ENCODE measurements at regions not wholly inside any gene's neighbourhood (a gene's known extent, or its start where the extent isn't known, plus 50 kb on each side); places are given as distances from the start of the nearest gene placed in this dataset.

GRCh38 chr10:8595140-8595539 lies 540.7 kb downstream of the GATA3 start:
- no peak for DNase-seq (ENCODE audit: low read depth, low spot score)
- Histone ChIP-seq H3K27me3 (ENCODE audit: insufficient read depth, low read length) (no peaks in the 10 kb centered on the region), H3K36me3 (ENCODE audit: control insufficient read depth in 1 of 2, insufficient read depth in 2 of 2, low read length in 2 of 2) (no peaks in the 10 kb centered on the region), H3K79me2 (ENCODE audit: insufficient read depth, low read length) (no peaks in the 10 kb centered on the region), H4K20me1 (ENCODE audit: insufficient read depth) (no peaks in the 10 kb centered on the region), H3K4me3 (replicated peaks in 1 of 2; ENCODE audit: low read depth in 1 of 2, low read length in 2 of 2) (no peak overlapping the region), H3K4me1 (ENCODE audit: control insufficient read depth in 1 of 2, insufficient read depth in 2 of 2, low read length in 2 of 2) (no peaks in the 10 kb centered on the region), H3K9me3 (ENCODE audit: control insufficient read depth in 1 of 2, insufficient read depth in 1 of 2, low read depth in 1 of 2, low read length in 2 of 2) (peaks cover 6 to 19% of the 10 kb centered on the region in 2 experiments; a peak in 2 of 4 replicates), H3K9ac (ENCODE audit: low read length) (no peak overlapping the region), H3K9me2 (ENCODE audit: insufficient read depth) (no peaks in the 10 kb centered on the region), H3K27ac (ENCODE audit: low read depth, low read length) (no peak overlapping the region), H2AFZ (ENCODE audit: low read depth, low read length, poor library complexity, severe bottlenecking) (no peak overlapping the region), H3K4me2 (ENCODE audit: low read length) (no peak overlapping the region)
- ChIA-PET RAD21 (ENCODE audit: low non-redundant PET in 1 of 2, low total read pairs in 2 of 2, uncharacterized antibody in 2 of 2, unreplicated experiment in 2 of 2) (no interaction called here), CTCF (no interaction called here), POLR2A (no interaction called here)
- no TSS peak for BruUV-seq (replicated peaks)
- TF ChIP-seq POLR2A (IDR thresholded peaks at IDR 0.05; ENCODE audit: borderline replicate concordance, extremely low read depth, insufficient read depth, insufficient read length) (no peak), REST (IDR thresholded peaks at IDR 0.05; ENCODE audit: low read depth) (no peak), ATF3 (IDR thresholded peaks at IDR 0.05) (no peak), MAX (IDR thresholded peaks at IDR 0.05) (no peak), YY1 (IDR thresholded peaks at IDR 0.05; ENCODE audit: extremely low read depth, insufficient replicate concordance, low read depth, low read length) (no peak), EGR1 (IDR thresholded peaks at IDR 0.05; ENCODE audit: low read depth) (no peak), ZFX (IDR thresholded peaks at IDR 0.05) (no peak), EZH2phosphoT487 (IDR thresholded peaks at IDR 0.05; ENCODE audit: borderline replicate concordance) (no peak)
- no peak for ATAC-seq
- intact Hi-C loops (cut with micrococcal nuclease) = no loop called here

Measured in HCT116 (cell line).